Smooth muscle cell (in vitro differentiated cells): ENCODE measurements at regions not wholly inside any gene's neighbourhood (a gene's known extent, or its start where the extent isn't known, plus 50 kb on each side); places are given as distances from the start of the nearest gene placed in this dataset.

Experiments
- DNase-seq: peaks from one replicate; lab custom pipeline; 2025; ENCODE audit not compliant: unreplicated experiment; lab: John Stamatoyannopoulos, UW
- H2AFZ ChIP-seq: fragments of 200-600 bp; sonication (generic); 2 replicates; pipeline ENCODE4 v1.6.0; 2016; ENCODE audit warnings: antibody characterized with exemption, low read depth, mild to moderate bottlenecking
- H3F3A ChIP-seq: fragments of 200-600 bp; sonication (generic); 2 replicates; pipeline ENCODE4 v1.6.0; 2017; ENCODE audit warnings: antibody characterized with exemption, low read depth
- H3K27ac ChIP-seq: fragments of 200-600 bp; sonication (generic); 2 replicates; pipeline ENCODE4 v1.5.1; 2016; ENCODE audit warnings: low read depth, mild to moderate bottlenecking
- H3K27me3 ChIP-seq: fragments of 200-600 bp; sonication (generic); 2 replicates; pipeline ENCODE4 v1.6.1; 2016; ENCODE audit warnings: low read depth, mild to moderate bottlenecking
- H3K36me3 ChIP-seq: fragments of 200-600 bp; sonication (generic); 2 replicates; pipeline ENCODE4 v1.5.1; 2016; ENCODE audit warnings: low read depth
- H3K4me1 ChIP-seq: fragments of 200-600 bp; sonication (generic); 2 replicates; pipeline ENCODE4 v1.5.1; 2016; ENCODE audit warnings: low read depth
- H3K4me2 ChIP-seq: fragments of 200-600 bp; sonication (generic); 2 replicates; pipeline ENCODE4 v1.6.0; 2016; ENCODE audit warnings: mild to moderate bottlenecking
- H3K4me3 ChIP-seq: fragments of 200-600 bp; sonication (generic); 2 replicates; pipeline ENCODE4 v1.5.1; 2016; ENCODE audit warnings: mild to moderate bottlenecking
- H3K79me2 ChIP-seq: fragments of 200-600 bp; sonication (generic); 2 replicates; pipeline ENCODE4 v1.6.0; 2016; ENCODE audit warnings: low read depth, mild to moderate bottlenecking
- H3K9ac ChIP-seq: fragments of 200-600 bp; sonication (generic); 2 replicates; pipeline ENCODE4 v1.6.0; 2016; ENCODE audit warnings: low read depth
- H3K9me3 ChIP-seq: fragments of 200-600 bp; sonication (generic); replicated peaks from 2 replicates; pipeline ENCODE4 v1.5.1; 2016; ENCODE audit warnings: low read depth
- H4K20me1 ChIP-seq: fragments of 200-600 bp; sonication (generic); 2 replicates; pipeline ENCODE4 v1.6.0; 2016; ENCODE audit warnings: low read depth
- CTCF ChIP-seq: fragments of 200-600 bp; sonication (generic); IDR thresholded peaks from 2 replicates; pipeline ENCODE4 v1.5.1; 2017; ENCODE audit warnings: borderline replicate concordance, mild to moderate bottlenecking, antibody characterized with exemption; ENCODE audit not compliant: insufficient read depth, poor library complexity, severe bottlenecking
- WGBS: methylation state at CpG from one replicate; pipeline ENCODE4 v1.1.7; 2016; ENCODE audit warnings: low lambda C conversion rate; 5-methylcytosine and 5-hydroxymethylcytosine counted together

GRCh38 chr1:209497729-209498128 lies 85.8 kb upstream of the CAMK1G start:
- Histone ChIP-seq H3K79me2 (no peaks in the 10 kb centered on the region), H3K4me2 (no peak overlapping the region), H3K9ac (no peak overlapping the region), H3K9me3 (no peaks in the 10 kb centered on the region), H2AFZ (no peak overlapping the region), H3K4me3 (no peak overlapping the region), H3K36me3 (peaks cover 7% of the 10 kb centered on the region), H3K27ac (no peak overlapping the region), H4K20me1 (no peaks in the 10 kb centered on the region), H3F3A (no peaks in the 10 kb centered on the region), H3K4me1 (no peaks in the 10 kb centered on the region), H3K27me3 (no peaks in the 10 kb centered on the region)
- 85% methylated on average over 1 of the region's 1 CpG for WGBS
- DNase-seq: no peak
- TF ChIP-seq CTCF: no peak

GRCh38 chr1:209500993-209501392 lies 82.5 kb upstream of the CAMK1G start:
- H3K36me3 ChIP-seq: no peaks in the 10 kb centered on the region
- no peaks in the 10 kb centered on the region for H4K20me1 ChIP-seq
- no peak overlapping the region for H3K9ac ChIP-seq
- no peak overlapping the region for H2AFZ ChIP-seq
- no peaks in the 10 kb centered on the region for H3K9me3 ChIP-seq
- no peaks in the 10 kb centered on the region for H3F3A ChIP-seq
- TF ChIP-seq CTCF: no peak
- 89% methylated on average over 1 of the region's 1 CpG for WGBS
- no peaks in the 10 kb centered on the region for H3K27me3 ChIP-seq
- DNase-seq: no peak
- H3K4me2 ChIP-seq: no peak overlapping the region
- no peak overlapping the region for H3K27ac ChIP-seq
- H3K4me3 ChIP-seq: no peak overlapping the region
- no peaks in the 10 kb centered on the region for H3K4me1 ChIP-seq
- no peaks in the 10 kb centered on the region for H3K79me2 ChIP-seq

GRCh38 chr1:209503196-209503595 lies 80.3 kb upstream of the CAMK1G start:
- H3K36me3 ChIP-seq: no peaks in the 10 kb centered on the region
- no peaks in the 10 kb centered on the region for H3K27me3 ChIP-seq
- H4K20me1 ChIP-seq: no peaks in the 10 kb centered on the region
- H3K79me2 ChIP-seq: no peaks in the 10 kb centered on the region
- no peak overlapping the region for H3K4me3 ChIP-seq
- TF ChIP-seq CTCF: no peak
- H3K4me1 ChIP-seq: no peaks in the 10 kb centered on the region
- H3K9me3 ChIP-seq: no peaks in the 10 kb centered on the region
- H3K4me2 ChIP-seq: no peak overlapping the region
- no peak overlapping the region for H3K27ac ChIP-seq
- H3F3A ChIP-seq: no peaks in the 10 kb centered on the region
- no peak overlapping the region for H2AFZ ChIP-seq
- DNase-seq: no peak
- WGBS: 97% methylated on average over 1 of the region's 1 CpG
- no peak overlapping the region for H3K9ac ChIP-seq

- WGBS: 92% methylated on average over 1 of the region's 1 CpG
These were observed 78.9 kb upstream of the CAMK1G start for GRCh38 chr1:209504571-209504970.

More at GRCh38 chr1:209504571-209504970, 78.9 kb upstream of the CAMK1G start:
- H3K4me3 ChIP-seq: no peak overlapping the region
- DNase-seq: no peak
- no peak for TF ChIP-seq CTCF
- no peaks in the 10 kb centered on the region for H3K4me1 ChIP-seq
- H4K20me1 ChIP-seq: no peaks in the 10 kb centered on the region
- H3K27me3 ChIP-seq: no peaks in the 10 kb centered on the region
- H3K9ac ChIP-seq: no peak overlapping the region
- no peak overlapping the region for H3K27ac ChIP-seq
- no peak overlapping the region for H2AFZ ChIP-seq
- no peak overlapping the region for H3K4me2 ChIP-seq
- no peaks in the 10 kb centered on the region for H3K79me2 ChIP-seq
- H3K36me3 ChIP-seq: no peaks in the 10 kb centered on the region
- H3K9me3 ChIP-seq: no peaks in the 10 kb centered on the region
- H3F3A ChIP-seq: no peaks in the 10 kb centered on the region
